GM21515 (cell line): ENCODE measurements at regions not wholly inside any gene's neighbourhood (a gene's known extent, or its start where the extent isn't known, plus 50 kb on each side); places are given as distances from the start of the nearest gene placed in this dataset.

ENCODE experiments used
- ATAC-seq: cut with Tn5 transposase; IDR thresholded peaks from one replicate; pipeline ENCODE4 v1.9.1; 2021; ENCODE audit not compliant: unreplicated experiment

GRCh38 chr13:107231944-107232343 is 664.0 kb upstream of the ARGLU1 start:
- ATAC-seq: no peak

GRCh38 chr13:107223867-107224266 is 655.9 kb upstream of the ARGLU1 start:
- ATAC-seq: no peak

DNA sequence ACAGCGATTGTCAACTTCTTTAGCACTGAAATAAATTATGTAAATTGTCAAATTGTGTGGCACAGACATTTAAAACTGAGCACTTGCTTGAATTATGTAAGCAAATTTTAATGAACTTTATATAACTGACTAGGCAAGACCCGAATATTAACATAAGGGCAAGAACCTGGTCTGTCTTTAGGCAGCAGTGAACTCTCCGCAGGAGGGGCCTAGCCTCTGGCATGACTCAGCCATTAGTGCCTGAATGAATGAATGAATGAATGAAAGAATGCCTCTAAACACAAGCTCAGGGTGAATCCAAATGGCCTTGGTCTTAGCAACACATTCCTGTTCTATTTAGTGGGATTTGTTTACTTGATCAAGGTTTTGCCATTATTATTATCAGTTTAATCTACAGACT is 654.7 kb upstream of the ARGLU1 start:
- no peak for ATAC-seq

- ATAC-seq: no peak
These were observed 652.3 kb upstream of the ARGLU1 start for GRCh38 chr13:107220245-107220644.

DNA sequence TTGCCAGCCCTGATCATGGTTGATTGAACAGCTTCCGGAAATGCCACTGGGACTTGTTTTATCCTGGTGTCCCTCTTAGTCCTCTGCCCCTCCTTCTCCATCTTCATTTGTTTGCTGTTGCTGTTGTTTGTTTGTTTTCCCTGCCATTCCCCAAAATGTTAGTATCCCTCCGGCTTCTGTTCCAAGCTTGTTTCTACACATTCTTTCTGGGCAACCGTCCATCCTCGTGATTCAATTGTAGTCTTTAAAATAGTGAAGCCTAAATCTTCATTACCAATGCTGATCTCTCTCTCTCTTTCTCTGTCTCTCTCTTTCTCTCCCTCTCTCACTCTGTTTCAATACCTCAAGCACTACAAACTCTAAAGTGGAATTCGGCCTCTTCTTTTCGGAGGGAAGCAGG is 649.3 kb upstream of the ARGLU1 start:
- no peak for ATAC-seq

DNA sequence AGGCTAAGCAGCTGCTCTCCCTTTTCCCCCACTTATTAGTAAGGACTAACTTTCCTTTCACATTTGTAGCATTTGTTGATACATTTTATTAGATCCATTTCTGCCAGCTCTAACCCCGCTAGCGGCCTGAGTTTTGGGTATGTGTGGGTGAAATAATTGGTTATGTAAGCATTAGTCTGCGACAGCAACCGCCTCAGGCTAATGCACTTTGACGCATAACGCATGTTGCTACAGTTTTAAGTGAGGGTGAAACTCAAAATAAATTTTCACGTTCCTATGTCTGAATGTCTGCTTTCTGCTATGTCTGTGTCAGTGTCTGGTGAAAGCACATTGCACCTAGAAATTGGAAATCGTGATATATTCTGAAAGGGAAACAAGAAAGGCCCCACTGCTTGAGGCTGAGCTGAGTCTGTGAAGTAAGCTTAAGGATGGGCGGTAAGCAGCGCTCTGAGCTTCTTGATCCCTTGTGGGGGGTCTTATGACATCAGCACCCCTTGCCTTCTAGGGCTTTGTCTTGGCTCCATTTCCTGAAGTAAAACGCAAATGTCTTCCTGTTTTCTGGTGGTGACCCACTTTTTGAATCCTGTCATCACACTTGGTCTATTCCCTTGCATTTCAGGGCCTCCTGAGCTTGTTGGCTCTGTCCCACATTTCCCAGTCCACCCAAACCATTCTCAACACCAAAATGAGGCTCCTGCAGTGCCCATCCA is 648.3 kb upstream of the ARGLU1 start:
- no peak for ATAC-seq

DNA sequence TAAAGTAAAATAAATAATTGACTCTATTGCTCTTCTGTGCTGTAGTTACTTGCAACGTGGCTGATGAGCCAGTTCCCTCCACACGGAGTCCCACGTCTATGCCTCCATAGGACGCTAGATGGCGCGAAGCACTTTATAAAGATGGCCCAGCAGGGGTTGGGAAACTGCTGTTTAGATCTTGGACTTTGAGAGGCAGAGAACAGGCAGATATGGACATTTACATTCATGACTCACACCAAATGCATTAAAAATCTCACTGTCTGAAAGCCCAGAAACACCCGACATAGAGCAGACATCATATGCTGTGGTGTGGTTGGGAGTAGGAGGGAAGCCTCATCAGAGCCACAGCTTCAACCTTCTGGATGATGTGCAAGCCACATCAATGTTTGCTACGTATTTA is 643.1 kb upstream of the ARGLU1 start:
- peak; percentile 98 for ATAC-seq

GRCh38 chr13:107210723-107211030 is 642.7 kb upstream of the ARGLU1 start:
- no peak for ATAC-seq

- no peak for ATAC-seq
These were observed 642.1 kb upstream of the ARGLU1 start for GRCh38 chr13:107209824-107210722.

GRCh38 chr13:107208889-107209288 is 641.0 kb upstream of the ARGLU1 start:
- ATAC-seq: no peak

DNA sequence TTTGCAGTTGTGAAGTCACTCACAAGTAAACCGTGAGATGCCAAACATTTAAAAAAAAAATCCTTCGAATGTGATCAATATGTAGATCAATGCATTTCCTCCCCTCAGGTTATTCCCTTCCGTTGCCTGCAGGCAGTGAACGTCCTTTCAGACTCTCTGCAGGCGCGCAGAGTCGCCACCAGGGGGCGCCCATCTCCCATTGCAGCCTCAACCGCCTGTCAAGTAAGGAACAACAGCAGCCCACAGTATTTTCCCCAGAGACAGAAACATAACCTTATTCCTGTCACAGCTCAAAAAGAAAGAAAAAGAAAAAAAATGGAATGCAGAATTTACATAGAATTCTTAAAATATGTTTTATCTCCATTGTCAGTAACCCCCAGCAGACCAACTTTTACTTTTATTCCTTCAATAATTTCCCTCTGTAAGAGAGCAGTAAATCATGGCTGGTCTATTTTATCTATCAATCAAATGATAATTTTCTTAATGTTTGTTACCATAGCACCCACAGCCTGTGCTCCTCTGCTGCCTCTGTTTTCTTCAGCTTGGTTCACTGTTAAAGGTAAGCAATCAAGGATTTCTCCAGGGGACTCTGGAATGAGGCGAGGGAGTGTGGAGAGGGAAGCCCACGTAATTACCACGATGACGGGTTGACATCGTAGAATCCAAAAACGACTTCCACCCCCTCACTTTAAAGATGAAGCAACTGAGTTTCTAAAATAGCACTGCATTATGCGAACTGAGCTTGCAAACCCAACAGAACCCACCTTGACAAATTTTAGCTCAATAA is 637.6 kb upstream of the ARGLU1 start:
- ATAC-seq: peak; percentile 93

GRCh38 chr13:107203146-107203847 is 635.4 kb upstream of the ARGLU1 start:
- no peak for ATAC-seq

DNA sequence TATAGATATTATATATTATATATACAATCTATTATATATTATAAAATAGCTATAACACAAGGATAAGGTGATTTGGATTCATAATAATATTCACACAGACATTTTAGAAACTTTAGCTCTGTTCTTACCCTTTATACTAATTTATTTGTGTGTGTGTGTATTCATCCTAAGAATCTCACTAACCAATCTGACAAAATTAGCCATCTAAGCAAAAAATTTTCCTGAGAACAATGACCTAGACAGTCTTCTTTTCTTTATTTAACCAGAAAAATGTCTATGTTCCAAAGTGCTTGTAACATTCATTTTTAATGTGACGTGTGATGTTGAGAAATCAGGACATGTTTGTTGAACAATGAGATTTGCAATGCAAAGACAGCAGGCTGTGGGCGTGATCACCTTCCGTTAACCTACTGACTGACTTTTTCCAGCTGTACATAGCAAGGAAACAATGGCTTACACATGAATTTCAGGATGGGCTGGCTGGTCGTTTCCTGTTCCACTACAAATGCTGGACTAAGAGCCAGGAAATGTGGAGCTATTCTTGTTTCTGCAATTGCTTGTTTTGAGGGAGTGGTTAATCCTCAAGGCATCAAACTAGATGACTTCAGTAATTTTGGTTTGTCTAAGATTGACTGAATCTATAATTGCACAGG is 634.6 kb upstream of the ARGLU1 start:
- no peak for ATAC-seq

GRCh38 chr13:107200491-107200890 is 632.6 kb upstream of the ARGLU1 start:
- no peak for ATAC-seq

DNA sequence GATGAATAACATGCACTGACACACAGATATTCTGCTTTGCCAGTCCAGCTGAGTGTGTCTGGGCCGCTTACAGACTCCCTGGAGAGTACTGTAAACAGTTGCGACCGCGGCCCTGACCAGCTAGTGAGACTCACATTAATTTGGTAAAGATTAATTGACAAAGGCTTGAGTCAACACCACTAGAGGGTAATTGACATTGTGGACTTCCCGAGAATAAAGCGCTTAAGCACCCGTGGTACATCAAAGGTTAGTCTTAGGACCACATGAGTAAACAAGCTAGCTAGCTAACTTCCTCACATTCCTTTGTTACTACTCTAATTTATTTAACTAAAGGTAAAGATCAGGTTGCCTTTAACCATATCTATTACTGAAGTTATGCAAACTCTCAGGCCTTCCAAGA is 624.4 kb upstream of the ARGLU1 start:
- ATAC-seq: no peak

DNA sequence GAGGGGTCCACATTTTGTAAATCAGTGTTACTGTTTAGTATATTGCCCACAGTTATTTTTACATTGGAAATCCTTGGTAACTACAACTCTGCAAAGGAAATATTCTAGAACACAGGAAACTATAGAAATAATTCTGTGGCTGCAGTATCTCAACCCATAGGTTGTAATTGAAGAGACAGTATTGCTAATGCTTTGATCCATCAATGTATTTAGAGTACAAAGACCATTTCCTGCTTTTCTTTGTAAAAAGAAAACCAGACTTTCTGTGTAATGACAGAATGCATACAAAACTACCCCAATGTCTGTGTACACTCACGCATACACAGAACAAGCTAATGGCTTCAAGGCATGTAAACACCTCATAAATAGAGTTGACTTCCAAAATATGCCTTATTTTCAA is 622.1 kb upstream of the ARGLU1 start:
- ATAC-seq: no peak

DNA sequence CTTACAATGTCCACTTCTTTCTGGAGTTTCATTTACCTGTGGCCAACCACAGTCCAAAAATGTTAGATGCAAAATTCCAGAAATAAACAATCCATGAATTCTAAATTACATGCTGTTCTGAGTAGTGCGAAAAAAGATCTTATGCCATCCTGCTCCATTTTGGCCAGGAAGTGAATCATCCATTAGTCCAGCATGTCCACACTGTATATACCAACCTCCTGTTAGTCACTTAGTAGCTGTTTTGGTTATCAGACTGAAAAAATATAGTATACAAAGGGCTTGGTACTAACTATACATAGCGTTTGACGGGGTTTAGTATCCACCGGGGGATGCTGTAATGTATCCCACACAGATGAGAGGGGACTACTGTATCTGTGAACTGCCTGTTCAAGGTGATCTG is 618.0 kb upstream of the ARGLU1 start:
- no peak for ATAC-seq

DNA sequence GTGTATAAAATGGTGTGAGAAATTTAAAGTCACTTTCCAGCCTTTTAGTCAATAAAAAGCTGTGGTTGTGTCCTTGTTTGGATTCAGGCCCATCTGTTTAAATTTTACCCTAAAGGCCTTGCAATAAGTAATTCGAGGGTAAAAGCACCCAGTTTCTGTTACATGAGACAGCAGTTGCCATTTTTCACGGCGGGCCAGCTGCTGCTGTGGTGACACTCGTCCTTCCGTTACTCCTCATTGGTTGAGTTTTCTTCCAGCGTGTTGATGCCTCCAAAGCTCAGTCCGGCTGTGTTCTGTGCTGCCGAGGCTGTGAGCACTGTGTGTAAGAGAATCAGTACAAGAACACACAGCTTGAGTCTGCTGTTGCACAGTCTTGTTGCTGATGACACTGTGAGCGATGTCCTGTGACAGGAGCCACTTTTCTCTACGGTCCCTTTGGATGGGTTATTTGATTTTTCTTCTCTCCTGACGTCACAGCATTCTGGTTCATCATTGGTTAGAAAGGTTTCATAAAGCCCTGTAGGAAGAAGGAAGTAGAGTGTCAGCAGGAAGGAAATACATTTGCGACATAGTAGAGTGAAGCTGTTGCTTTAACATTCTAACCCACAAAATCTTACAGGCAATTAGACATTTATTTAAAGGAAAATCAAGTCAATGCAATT is 602.5 kb upstream of the ARGLU1 start:
- no peak for ATAC-seq

- ATAC-seq: no peak
These were observed 589.3 kb upstream of the ARGLU1 start for GRCh38 chr13:107157271-107157670.

- no peak for ATAC-seq
These were observed 576.5 kb upstream of the ARGLU1 start for GRCh38 chr13:107144432-107144831.
